HFF-Myc (cell line): ENCODE measurements at regions not wholly inside any gene's neighbourhood (a gene's known extent, or its start where the extent isn't known, plus 50 kb on each side); places are given as distances from the start of the nearest gene placed in this dataset.
"Not testable (repeated sequence)": the region's sequence is repeated elsewhere in the genome, so short reads cannot be mapped to it uniquely, and the experiment has no call there.

Experiments
- DNase-seq: peaks from one replicate; pipeline ENCODE4 v3.0.0-alpha.2; 2011; ENCODE audit warnings: low read depth; ENCODE audit errors: extremely low read depth
- H3K4me3 ChIP-seq: replicated peaks from 2 replicates; pipeline ENCODE4 v1.5.1; 2011; ENCODE audit warnings: low read depth, mild to moderate bottlenecking, control low read depth, low read length
- TF ChIP-seq, protein P1 (sequence below): IDR thresholded peaks from 2 replicates; pipeline ENCODE4 v1.5.1; 2012; ENCODE audit warnings: mild to moderate bottlenecking, low read depth, low read length, control low read depth; ENCODE audit errors: missing control alignments

- H3K4me3 ChIP-seq: no peak overlapping the region
- no peak for DNase-seq
- TF ChIP-seq, protein P1, sequence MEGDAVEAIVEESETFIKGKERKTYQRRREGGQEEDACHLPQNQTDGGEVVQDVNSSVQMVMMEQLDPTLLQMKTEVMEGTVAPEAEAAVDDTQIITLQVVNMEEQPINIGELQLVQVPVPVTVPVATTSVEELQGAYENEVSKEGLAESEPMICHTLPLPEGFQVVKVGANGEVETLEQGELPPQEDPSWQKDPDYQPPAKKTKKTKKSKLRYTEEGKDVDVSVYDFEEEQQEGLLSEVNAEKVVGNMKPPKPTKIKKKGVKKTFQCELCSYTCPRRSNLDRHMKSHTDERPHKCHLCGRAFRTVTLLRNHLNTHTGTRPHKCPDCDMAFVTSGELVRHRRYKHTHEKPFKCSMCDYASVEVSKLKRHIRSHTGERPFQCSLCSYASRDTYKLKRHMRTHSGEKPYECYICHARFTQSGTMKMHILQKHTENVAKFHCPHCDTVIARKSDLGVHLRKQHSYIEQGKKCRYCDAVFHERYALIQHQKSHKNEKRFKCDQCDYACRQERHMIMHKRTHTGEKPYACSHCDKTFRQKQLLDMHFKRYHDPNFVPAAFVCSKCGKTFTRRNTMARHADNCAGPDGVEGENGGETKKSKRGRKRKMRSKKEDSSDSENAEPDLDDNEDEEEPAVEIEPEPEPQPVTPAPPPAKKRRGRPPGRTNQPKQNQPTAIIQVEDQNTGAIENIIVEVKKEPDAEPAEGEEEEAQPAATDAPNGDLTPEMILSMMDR: no peak
Observed at GRCh38 chr9:78408388-78408787, 111.5 kb downstream of the PSAT1 start.

GRCh38 chr9:78409928-78410510, 113.1 kb downstream of the PSAT1 start:
- H3K4me3 ChIP-seq, DNase-seq: not testable (repeated sequence)

DNA sequence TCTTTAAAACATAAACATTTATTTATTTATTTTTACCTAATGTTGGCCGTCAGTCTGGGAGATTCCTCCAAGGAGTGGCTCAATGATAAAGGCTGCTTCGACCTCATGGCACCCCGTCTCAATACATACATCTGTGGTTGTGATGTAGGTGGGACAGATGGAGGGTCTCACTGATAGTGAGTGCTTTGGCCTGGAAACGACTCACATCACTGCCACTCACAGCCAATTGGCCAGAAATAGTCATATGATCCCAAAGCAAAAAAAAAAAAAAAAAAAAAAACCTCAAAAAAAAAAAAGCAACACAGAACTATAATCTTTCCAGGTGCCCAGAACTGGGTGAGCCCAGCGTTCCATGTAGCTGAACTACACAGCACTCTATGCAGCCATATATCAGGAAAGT, 125.4 kb downstream of the PSAT1 start:
- TF ChIP-seq, protein P1: no peak
- no peak overlapping the region for H3K4me3 ChIP-seq
- no peak for DNase-seq

DNA sequence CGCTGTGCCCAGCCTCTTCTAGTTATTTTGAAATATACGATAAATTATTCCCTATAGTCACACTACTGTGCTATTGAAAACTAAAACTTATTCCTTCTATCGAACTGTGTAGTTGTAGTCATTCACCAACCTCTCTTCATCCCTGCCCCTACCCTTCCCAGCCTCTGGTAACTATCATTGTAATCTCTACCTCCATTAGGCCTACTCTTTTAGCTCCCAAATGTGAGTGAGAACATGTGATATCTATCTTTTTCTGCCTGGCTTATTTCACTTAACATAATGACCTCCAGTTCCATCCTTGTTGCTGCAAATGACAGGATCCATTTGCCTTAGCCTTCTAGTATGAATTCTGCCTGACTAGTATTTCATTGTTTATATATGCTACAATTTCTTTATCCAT, 127.4 kb downstream of the PSAT1 start:
- DNase-seq: no peak
- H3K4me3 ChIP-seq: no peak overlapping the region
- TF ChIP-seq, protein P1: no peak

- no peak for DNase-seq
- TF ChIP-seq, protein P1: no peak
- H3K4me3 ChIP-seq: no peak overlapping the region
Observed at GRCh38 chr9:78428640-78429039, 131.7 kb downstream of the PSAT1 start.

DNA sequence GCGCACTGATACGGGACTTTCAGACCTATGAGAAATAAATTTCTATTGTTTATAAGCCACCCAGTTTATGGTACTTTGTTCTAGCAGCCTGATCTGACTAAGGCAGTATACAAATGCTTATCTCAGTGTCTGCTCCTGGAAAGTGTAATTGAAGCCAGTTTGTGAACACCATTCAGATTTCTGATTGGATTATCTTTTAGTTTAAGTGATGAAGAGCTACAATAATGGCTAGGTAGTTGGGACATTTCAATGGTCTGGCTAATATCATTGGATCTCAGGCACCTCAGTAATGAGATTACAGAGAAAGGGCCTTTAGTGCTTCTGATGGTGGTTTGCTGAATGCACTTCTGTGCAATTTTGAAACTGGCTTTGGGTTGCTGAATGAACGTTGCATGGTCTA, 133.5 kb downstream of the PSAT1 start:
- TF ChIP-seq, protein P1: no peak
- no peak for DNase-seq
- H3K4me3 ChIP-seq: no peak overlapping the region

GRCh38 chr9:78431039-78431438, 134.1 kb downstream of the PSAT1 start:
- H3K4me3 ChIP-seq: not testable (repeated sequence)

DNA sequence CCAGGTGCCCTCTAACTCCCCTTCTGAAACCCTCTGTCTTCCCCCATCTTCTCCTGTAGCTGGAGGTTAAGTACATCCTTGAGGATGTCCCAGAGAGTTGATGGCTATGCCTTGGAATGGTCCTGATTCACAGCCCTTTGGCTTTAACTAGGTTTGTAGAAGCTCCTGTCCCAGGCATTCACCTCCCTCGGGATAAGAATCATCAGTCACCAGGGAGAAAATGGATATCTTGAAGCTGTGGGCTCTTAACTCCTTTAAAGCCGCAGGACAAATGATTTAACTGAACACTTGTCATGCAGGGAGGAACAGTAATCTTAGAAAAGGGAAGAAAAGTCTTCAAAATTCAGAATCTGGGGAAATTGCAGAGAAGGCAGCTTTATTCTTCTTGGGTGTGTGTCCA, 139.9 kb downstream of the PSAT1 start:
- DNase-seq: no peak
- TF ChIP-seq, protein P1: no peak

More at GRCh38 chr9:78431039-78431438, 134.1 kb downstream of the PSAT1 start:
- not testable (repeated sequence) for DNase-seq

More for the DNA sequence above, 139.9 kb downstream of the PSAT1 start:
- H3K4me3 ChIP-seq: no peak overlapping the region
